ENCODE measurements at regions not wholly inside any gene's neighbourhood (a gene's known extent, or its start where the extent isn't known, plus 50 kb on each side); places are given as distances from the start of the nearest gene placed in this dataset.
"Not testable (repeated sequence)": the region's sequence is repeated elsewhere in the genome, so short reads cannot be mapped to it uniquely, and the experiment has no call there.

DNA sequence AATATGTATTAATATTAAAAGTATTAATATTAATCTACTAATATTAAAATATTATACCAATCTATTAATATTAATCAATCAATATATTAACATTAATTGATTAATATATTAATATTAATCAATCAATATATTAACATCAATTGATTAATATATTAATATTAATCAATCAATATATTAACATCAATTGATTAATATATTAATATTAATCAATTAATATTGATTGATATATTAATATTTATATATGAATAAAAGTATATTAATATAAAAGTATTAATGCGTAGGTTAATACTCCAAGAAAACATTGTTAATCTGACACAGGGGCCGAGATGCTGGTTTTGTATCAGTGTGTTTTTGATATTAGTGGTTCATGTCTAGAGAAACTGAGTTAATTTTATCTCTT, 1430.1 kb upstream of the SEL1L start:
- DNase-seq (ENCODE audit: low read depth) (no peak), FAIRE-seq (no peak)
- H3K4me3 ChIP-seq (ENCODE audit: low read depth, low read length): no peak overlapping the region
- H3K36me3 ChIP-seq (ENCODE audit: control insufficient read depth, insufficient read depth, low read length): no peaks in the 10 kb centered on the region
- no peaks in the 10 kb centered on the region for H3K27me3 ChIP-seq (ENCODE audit: control insufficient read depth, insufficient read depth, low read length)
- TF ChIP-seq, protein P1, sequence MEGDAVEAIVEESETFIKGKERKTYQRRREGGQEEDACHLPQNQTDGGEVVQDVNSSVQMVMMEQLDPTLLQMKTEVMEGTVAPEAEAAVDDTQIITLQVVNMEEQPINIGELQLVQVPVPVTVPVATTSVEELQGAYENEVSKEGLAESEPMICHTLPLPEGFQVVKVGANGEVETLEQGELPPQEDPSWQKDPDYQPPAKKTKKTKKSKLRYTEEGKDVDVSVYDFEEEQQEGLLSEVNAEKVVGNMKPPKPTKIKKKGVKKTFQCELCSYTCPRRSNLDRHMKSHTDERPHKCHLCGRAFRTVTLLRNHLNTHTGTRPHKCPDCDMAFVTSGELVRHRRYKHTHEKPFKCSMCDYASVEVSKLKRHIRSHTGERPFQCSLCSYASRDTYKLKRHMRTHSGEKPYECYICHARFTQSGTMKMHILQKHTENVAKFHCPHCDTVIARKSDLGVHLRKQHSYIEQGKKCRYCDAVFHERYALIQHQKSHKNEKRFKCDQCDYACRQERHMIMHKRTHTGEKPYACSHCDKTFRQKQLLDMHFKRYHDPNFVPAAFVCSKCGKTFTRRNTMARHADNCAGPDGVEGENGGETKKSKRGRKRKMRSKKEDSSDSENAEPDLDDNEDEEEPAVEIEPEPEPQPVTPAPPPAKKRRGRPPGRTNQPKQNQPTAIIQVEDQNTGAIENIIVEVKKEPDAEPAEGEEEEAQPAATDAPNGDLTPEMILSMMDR (IDR thresholded peaks at IDR 0.05; ENCODE audit: insufficient read depth, low read length, severe bottlenecking): no peak

DNA sequence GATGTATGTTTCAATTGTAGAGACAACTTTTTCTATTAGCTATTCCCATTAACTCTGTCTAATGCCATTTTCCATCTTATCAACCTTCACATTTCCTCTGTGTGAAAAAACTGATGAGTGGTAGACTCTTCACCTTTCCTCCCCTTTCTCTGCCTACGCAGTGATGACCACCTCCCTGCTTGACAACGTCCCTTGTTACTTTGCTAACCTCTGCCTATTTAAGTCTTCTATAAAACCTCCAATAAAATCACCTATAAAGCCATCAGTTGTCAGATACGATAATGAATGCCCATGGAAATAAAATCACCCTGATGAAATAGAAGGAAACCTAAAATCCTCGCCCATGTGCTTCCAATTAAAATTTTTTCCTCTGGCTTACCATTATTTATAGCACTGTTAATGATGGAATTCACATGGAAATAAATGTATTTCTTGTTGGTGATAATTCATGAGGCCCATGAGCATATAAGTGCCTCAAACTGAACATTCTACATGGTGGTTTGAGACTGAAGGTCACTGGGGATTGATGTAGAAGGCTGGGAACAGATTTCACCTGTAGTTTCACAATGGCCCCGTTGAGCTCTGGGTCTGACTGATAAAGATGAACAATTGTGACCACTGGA, 1454.0 kb upstream of the SEL1L start:
- H3K27me3 ChIP-seq (ENCODE audit: control insufficient read depth, insufficient read depth, low read length): no peaks in the 10 kb centered on the region
- DNase-seq (ENCODE audit: low read depth) (no peak), FAIRE-seq (no peak)
- TF ChIP-seq, protein P1 (IDR thresholded peaks at IDR 0.05; ENCODE audit: insufficient read depth, low read length, severe bottlenecking): no peak
- no peaks in the 10 kb centered on the region for H3K36me3 ChIP-seq (ENCODE audit: control insufficient read depth, insufficient read depth, low read length)
- no peak overlapping the region for H3K4me3 ChIP-seq (ENCODE audit: low read depth, low read length)

DNA sequence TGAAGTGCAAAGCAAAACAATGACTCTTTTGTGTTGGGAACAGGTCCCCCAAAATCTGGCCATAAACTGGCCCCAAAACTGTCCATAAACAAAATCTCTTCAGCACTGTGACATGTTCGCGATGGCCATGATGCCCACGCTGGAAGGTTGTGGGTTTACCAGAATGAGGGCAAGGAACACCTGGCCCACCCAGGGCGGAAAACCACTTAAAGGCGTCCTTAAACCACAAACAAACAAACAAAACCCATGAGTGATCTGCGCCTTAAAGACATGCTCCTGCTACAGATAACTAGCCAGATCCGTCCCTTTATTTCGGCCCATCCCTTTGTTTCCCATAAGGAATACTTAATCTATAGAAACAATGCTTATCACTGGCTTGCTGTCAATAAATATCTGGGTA, 1460.9 kb upstream of the SEL1L start:
- not testable (repeated sequence) for H3K36me3 ChIP-seq (ENCODE audit: control insufficient read depth, insufficient read depth, low read length); H3K4me3 ChIP-seq (ENCODE audit: low read depth, low read length); FAIRE-seq; DNase-seq (ENCODE audit: low read depth); H3K27me3 ChIP-seq (ENCODE audit: control insufficient read depth, insufficient read depth, low read length)

DNA sequence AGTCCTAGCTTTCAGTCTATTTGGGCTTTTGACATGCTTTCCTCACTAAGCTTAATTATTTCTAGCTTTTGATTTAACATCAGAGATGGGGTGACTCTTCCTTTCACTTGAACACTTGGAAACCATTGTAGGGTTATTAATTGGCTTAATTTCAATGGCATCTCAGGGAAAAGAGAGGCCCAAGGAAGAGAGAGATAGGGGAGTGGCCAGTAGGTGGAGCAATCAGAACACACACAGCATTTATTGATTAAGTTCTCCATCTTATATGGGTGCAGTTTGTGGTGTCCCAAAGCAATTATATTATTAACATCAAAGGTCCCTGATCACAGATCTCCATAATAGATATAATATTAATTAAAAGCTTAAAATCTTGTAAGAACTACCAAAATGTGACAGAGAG, 1466.1 kb upstream of the SEL1L start:
- no peaks in the 10 kb centered on the region for H3K27me3 ChIP-seq (ENCODE audit: control insufficient read depth, insufficient read depth, low read length)
- H3K4me3 ChIP-seq (ENCODE audit: low read depth, low read length): no peak overlapping the region
- TF ChIP-seq, protein P1 (IDR thresholded peaks at IDR 0.05; ENCODE audit: insufficient read depth, low read length, severe bottlenecking): peak; percentile 43
- FAIRE-seq: no peak
- H3K36me3 ChIP-seq (ENCODE audit: control insufficient read depth, insufficient read depth, low read length): no peaks in the 10 kb centered on the region
- DNase-seq (ENCODE audit: low read depth): peak; percentile 10

DNA sequence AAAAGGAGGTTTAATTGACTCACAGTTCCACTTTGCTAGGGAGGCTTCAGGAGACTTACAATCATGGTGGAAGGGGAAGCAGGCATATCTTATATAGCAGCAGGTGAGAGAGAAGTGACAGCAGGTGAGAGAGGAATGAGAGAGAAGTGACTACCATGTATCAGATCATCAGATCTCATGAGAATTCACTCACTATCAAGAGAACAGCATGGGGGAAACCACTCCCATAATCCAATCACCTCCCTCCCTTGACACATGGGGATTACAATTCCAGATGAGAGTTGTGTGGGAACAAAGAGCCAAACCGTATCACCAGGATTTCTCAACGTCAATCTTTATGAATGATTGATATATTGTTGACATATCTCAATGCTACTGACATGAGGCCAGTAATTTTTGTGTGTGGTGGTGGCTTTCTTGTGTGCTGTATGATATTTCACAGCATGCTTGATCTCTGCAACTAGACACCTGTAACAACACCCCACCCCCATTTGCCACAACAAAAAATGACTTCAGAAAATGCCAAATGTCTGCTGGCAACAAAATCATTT, 1470.9 kb upstream of the SEL1L start:
- Histone ChIP-seq H3K27me3 (ENCODE audit: control insufficient read depth, insufficient read depth, low read length) (no peaks in the 10 kb centered on the region), H3K4me3 (ENCODE audit: low read depth, low read length) (no peak overlapping the region), H3K36me3 (ENCODE audit: control insufficient read depth, insufficient read depth, low read length) (no peaks in the 10 kb centered on the region)
- FAIRE-seq (no peak), DNase-seq (ENCODE audit: low read depth) (no peak)
- TF ChIP-seq, protein P1 (IDR thresholded peaks at IDR 0.05; ENCODE audit: insufficient read depth, low read length, severe bottlenecking): no peak

DNA sequence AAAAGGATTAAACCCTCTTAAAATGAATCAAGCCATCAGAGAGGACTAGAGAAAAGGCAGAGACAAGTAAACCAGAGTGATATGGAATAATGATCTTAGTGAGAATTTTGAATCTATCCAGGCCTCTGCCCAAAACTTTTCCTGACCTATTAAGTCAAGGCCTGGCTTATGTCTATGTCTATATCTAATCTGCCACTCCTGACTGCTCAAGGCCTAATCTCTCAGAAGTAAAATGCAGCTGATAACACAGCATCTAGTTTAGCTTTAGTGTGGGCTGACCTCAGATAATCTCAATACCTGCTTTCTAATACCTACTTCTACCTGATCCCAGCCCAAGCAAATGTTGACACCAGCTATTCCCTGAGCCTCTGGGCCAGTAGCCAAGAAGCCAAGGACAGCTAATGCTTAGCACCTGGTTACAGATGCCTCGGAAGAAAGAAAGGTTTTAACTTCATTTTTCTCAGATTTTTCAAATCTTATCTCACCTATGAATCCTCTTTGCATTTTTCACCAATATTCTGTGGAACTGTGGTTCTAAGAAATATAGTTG, 1472.5 kb upstream of the SEL1L start:
- Histone ChIP-seq H3K36me3 (ENCODE audit: control insufficient read depth, insufficient read depth, low read length) (no peaks in the 10 kb centered on the region), H3K27me3 (ENCODE audit: control insufficient read depth, insufficient read depth, low read length) (no peaks in the 10 kb centered on the region), H3K4me3 (ENCODE audit: low read depth, low read length) (no peak overlapping the region)
- no peak for FAIRE-seq
- TF ChIP-seq, protein P1 (IDR thresholded peaks at IDR 0.05; ENCODE audit: insufficient read depth, low read length, severe bottlenecking): no peak
- no peak for DNase-seq (ENCODE audit: low read depth)

DNA sequence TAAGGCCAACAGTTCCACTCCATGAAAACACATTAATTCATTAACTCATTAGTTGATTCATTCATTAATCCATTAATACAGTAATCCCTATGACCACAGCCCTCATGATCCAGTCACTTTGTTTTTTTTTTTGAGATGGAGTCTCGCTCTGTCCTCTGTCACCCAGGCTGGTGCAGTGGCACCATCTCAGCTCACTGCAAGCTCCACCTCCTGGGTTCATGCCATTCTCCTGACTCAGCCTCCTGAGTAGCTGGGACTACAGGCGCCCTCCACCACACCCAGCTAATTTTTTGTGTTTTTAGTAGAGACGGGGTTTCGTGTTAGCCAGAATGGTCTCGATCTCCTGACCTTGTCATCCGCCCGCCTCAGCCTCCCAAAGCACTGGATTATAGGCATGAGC, 1473.4 kb upstream of the SEL1L start:
- DNase-seq (ENCODE audit: low read depth); H3K36me3 ChIP-seq (ENCODE audit: control insufficient read depth, insufficient read depth, low read length); FAIRE-seq; H3K4me3 ChIP-seq (ENCODE audit: low read depth, low read length); H3K27me3 ChIP-seq (ENCODE audit: control insufficient read depth, insufficient read depth, low read length): not testable (repeated sequence)
